Naive thymus-derived CD8-positive, alpha-beta T cell (primary cell): ENCODE measurements at regions not wholly inside any gene's neighbourhood (a gene's known extent, or its start where the extent isn't known, plus 50 kb on each side); places are given as distances from the start of the nearest gene placed in this dataset.
"Not testable (repeated sequence)": the region's sequence is repeated elsewhere in the genome, so short reads cannot be mapped to it uniquely, and the experiment has no call there.

ENCODE experiments used
- ATAC-seq, 2 donors: fragments of 150-1000 bp; cut with Tn5 transposase in 1 of 2; sonication (Bioruptor Pico), chemical (Tn5 transposase) in 1 of 2; 1 replicate in 1 of 2; 2 replicates in 1 of 2; pipeline ENCODE4 v1.10.0; 2021; ENCODE audit warnings: mild to moderate bottlenecking in 2 of 2, moderate library complexity in 2 of 2
- POLR2A ChIA-PET: fragments of 350-600 bp; sonication (Branson Sonifier 250); formaldehyde crosslinking; loops from one replicate; lab custom pipeline; 2021; ENCODE audit warnings: antibody characterized with exemption; lab: Charles Lee
- DNase-seq, 10 donors: peaks; one replicate each; pipeline versions ENCODE4 v3.0.0 to v3.0.0-alpha.2; 2020 to 2022
- H3K27ac Mint-ChIP-seq, 10 donors: one replicate each; pipeline ENCODE4 v1.8.0; 2020 to 2022; ENCODE audit warnings: mild to moderate bottlenecking in 10 of 10, mixed read lengths in 10 of 10, moderate library complexity in 4 of 10, inconsistent platforms in 1 of 10
- H3K27me3 Mint-ChIP-seq, 5 donors: one replicate each; pipeline ENCODE4 v1.8.0; 2021 to 2022; ENCODE audit warnings: mixed read lengths in 5 of 5
- H3K36me3 Mint-ChIP-seq, 3 donors: one replicate each; pipeline ENCODE4 v1.8.0; 2020 to 2022; ENCODE audit warnings: mixed read lengths in 3 of 3, mild to moderate bottlenecking in 2 of 3, inconsistent platforms in 1 of 3
- H3K4me1 Mint-ChIP-seq, 4 donors: one replicate each; pipeline ENCODE4 v1.8.0; 2021 to 2022; ENCODE audit warnings: mixed read lengths in 4 of 4
- H3K4me3 Mint-ChIP-seq, 10 donors: one replicate each; pipeline ENCODE4 v1.8.0; 2020 to 2022; ENCODE audit warnings: mild to moderate bottlenecking in 10 of 10, mixed read lengths in 10 of 10, moderate library complexity in 6 of 10, inconsistent platforms in 1 of 10
- H3K9me3 Mint-ChIP-seq, 9 donors: one replicate each; pipeline ENCODE4 v1.8.0; 2020 to 2022; ENCODE audit warnings: mixed read lengths in 9 of 9, mild to moderate bottlenecking in 3 of 9, inconsistent platforms in 1 of 9, moderate library complexity in 1 of 9

DNA sequence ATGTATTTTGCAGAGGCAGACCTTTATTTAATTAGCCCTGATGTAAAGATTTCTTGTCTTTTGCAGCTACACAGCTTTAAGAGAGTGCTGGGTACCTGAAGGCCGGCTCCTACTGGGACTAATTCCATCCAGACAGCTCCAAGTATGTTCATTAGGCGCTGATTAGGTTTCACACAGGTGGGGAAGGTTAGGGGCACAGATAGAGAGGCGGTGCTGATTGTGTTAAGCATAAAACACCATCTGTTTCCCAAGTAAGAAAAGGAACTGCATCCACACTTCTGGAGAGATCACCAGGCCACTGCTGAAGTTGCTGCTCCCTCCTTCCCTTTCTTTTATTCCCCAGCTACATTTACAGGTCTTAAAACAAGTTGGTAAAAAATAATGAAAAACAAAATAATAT lies 349.5 kb downstream of the ZIC3 start:
- H3K27ac Mint-ChIP-seq = no peak overlapping the region
- no peak for ATAC-seq
- peaks cover 0 to 4% (median 0%) of the 10 kb centered on the region in 9 donors for H3K9me3 Mint-ChIP-seq
- H3K4me3 Mint-ChIP-seq = no peak overlapping the region
- POLR2A ChIA-PET = no interaction called here
- no peak for DNase-seq
- peaks cover 0 to 13% (median 4%) of the 10 kb centered on the region in 5 donors for H3K27me3 Mint-ChIP-seq
- H3K4me1 Mint-ChIP-seq = no peaks in the 10 kb centered on the region
- no peaks in the 10 kb centered on the region for H3K36me3 Mint-ChIP-seq

DNA sequence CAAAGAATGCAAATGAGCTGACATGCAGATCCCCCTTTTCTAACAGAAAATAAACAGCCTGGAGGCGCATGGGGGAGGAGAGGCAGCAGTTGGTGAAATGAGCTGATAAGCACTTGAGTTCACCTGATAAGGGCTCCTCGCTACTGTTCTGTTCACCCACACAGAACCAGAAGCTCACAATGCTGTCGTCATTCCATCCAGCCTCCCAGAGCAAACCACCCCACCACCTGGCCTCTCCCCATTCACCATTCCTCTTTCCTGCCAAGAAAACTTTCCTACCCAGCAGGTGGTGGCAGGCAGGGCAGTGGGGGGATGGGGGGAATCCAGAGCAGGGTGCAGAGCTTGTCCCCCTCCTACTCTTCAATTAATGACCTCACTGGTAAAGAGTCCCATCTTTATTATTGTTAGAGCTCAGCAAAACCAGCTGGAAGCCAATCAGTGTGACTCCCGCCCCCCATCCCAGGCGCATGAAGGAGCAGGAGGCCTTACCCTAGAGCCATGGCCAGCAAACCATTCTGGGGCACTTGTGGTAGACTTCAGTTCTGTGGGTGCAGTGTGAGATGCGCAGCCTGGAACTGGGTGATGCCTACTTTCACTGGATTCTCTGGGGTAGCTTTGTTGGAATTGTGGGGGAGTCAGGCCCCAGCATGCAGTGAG lies 350.3 kb downstream of the ZIC3 start:
- POLR2A ChIA-PET = no interaction called here
- no peaks in the 10 kb centered on the region for H3K36me3 Mint-ChIP-seq
- DNase-seq (no peak), ATAC-seq (no peak)
- no peak overlapping the region for H3K27ac Mint-ChIP-seq
- H3K4me3 Mint-ChIP-seq = no peak overlapping the region
- H3K27me3 Mint-ChIP-seq = peaks cover 0 to 13% (median 4%) of the 10 kb centered on the region in 5 donors
- no peaks in the 10 kb centered on the region for H3K4me1 Mint-ChIP-seq
- peaks cover 0 to 4% (median 0%) of the 10 kb centered on the region in 9 donors for H3K9me3 Mint-ChIP-seq

DNA sequence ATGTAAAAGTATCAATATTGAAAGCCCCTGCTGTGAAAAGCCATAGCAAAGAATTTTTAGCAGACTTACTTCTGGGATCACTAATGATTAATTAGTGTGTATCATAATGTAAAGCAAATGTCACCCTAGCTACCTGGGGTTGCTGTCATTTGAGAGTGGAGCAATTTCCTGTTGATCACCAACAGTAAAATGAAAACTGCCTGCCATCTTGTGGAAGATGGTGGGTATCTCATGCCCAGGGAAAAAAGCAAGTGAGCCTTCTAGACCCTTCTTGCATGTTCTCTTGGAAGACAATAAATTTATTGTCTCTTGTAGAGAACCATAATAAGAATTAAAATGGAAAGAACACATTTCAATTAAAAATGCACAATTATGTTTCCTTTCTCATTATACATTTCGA lies 360.2 kb downstream of the ZIC3 start:
- no peaks in the 10 kb centered on the region for H3K36me3 Mint-ChIP-seq
- POLR2A ChIA-PET = no interaction called here
- H3K27ac Mint-ChIP-seq = no peak overlapping the region
- H3K9me3 Mint-ChIP-seq = no peaks in the 10 kb centered on the region
- ATAC-seq (no peak), DNase-seq (no peak)
- no peaks in the 10 kb centered on the region for H3K4me1 Mint-ChIP-seq
- H3K4me3 Mint-ChIP-seq = no peak overlapping the region
- H3K27me3 Mint-ChIP-seq = peaks cover 0 to 3% (median 0%) of the 10 kb centered on the region in 5 donors

DNA sequence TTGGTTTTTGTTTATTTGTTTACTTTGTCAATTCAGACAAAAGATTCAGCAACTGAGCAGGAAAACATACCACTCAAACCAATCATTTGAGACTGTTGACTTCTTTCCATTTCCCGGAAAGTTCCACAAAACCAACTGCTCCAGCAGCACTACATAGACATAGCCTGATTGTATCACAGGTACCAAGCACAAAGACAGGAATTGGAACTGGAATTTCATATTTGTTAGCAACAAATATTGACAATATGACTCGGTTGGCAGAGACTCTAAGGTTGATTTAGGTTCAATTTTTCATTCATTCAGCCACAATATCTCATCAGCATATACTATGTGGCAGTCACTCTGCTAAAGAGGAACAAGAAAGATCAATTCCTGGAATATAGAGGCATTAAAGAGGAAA lies 364.0 kb downstream of the ZIC3 start:
- Mint-ChIP-seq H3K9me3 (peaks cover 0 to 15% (median 0%) of the 10 kb centered on the region in 9 donors), H3K4me3 (no peak overlapping the region), H3K36me3 (peaks cover 0 to 5% (median 0%) of the 10 kb centered on the region in 3 donors), H3K4me1 (no peaks in the 10 kb centered on the region), H3K27ac (no peak overlapping the region), H3K27me3 (peaks cover 0 to 3% (median 0%) of the 10 kb centered on the region in 5 donors)
- no peak for DNase-seq
- ATAC-seq = no peak
- POLR2A ChIA-PET = no interaction called here

DNA sequence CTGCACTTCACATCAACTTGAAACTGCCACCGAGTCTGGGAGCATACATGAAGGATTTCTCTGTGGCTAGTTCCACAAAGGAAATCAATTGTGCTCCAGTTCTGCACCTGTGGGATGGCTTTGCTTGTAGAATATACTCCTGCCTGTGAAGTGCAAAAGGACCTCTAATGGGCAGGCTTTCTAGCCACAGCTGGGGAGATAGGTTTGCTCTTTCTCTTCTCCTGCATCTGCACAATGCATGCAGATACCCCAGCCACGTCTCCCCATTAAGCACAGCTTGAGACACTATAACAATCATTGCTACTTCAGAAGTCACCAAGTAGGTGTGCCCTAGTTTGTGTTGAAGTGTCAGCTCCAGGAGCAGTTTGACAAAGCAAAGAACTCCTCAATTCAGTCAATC lies 364.6 kb downstream of the ZIC3 start:
- POLR2A ChIA-PET = no interaction called here
- Mint-ChIP-seq H3K36me3 (peaks cover 0 to 5% (median 0%) of the 10 kb centered on the region in 3 donors), H3K4me3 (no peak overlapping the region), H3K9me3 (peaks cover 0 to 19% (median 0%) of the 10 kb centered on the region in 9 donors), H3K4me1 (no peaks in the 10 kb centered on the region), H3K27ac (no peak overlapping the region), H3K27me3 (peaks cover 0 to 3% (median 0%) of the 10 kb centered on the region in 5 donors)
- ATAC-seq = no peak
- DNase-seq = no peak

DNA sequence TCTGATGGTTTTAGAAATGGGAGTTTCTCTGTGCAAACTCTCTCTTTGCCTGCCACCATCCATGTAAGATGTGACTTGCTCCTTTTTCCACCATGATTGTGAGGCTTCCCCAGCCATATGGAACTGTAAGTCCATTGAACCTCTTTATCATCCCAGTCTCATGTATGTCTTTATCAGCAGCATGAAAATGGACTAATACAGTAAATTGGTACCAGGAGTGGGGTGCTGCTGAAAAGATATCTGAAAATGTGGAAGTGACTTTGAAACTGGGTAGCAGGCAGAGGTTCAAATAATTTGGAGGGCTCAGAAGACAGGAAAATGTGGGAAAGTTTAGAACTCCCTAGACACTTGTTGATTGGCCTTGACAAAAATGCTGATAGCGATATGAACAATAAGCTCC lies 368.3 kb downstream of the ZIC3 start:
- H3K4me1 Mint-ChIP-seq, POLR2A ChIA-PET, H3K27ac Mint-ChIP-seq, H3K36me3 Mint-ChIP-seq, H3K4me3 Mint-ChIP-seq, H3K27me3 Mint-ChIP-seq, ATAC-seq, DNase-seq: not testable (repeated sequence)
- H3K9me3 Mint-ChIP-seq = peaks cover 0 to 32% (median 10%) of the 10 kb centered on the region in 9 donors

DNA sequence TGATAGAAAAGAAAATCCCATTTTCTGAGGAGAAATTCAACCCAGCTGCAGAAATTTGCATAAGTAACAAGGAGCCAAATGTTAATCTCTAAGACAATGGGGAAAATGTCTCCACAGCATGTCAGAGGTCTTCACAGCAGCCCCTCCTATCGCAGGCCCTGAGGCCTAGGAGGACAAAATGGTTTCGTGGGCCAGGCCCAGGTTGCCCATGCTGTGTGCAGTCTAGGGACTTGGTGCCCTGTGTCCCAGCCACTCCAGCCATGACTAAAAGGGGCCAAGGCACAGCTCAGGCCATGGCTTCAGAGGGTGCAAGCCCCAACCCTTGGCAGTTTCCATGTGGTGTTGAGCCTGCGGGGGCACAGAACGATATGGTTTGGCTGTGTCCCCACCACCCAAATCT lies 369.0 kb downstream of the ZIC3 start:
- H3K4me3 Mint-ChIP-seq, POLR2A ChIA-PET: not testable (repeated sequence)

DNA sequence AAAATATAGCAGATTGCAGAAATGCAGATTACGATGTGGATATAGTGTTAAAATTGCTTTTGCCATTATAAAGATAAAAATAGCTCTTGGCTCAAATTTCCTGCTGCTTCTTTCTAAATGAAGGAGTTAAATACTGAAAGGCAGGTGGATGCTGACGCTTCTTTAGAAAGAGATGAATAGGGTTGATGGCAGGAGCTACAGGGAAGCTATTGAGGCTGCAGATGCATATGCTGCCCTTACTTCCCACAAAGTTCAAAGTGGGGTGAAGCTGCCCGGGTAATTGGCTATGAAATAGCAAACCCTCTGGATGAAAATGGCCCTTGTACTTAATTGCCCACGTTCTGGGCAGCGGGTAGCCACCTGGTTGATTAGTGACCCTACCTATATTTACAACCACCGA lies 379.5 kb downstream of the ZIC3 start:
- Mint-ChIP-seq H3K27ac (no peak overlapping the region), H3K9me3 (peaks cover 0 to 7% (median 0%) of the 10 kb centered on the region in 9 donors), H3K27me3 (no peaks in the 10 kb centered on the region), H3K36me3 (no peaks in the 10 kb centered on the region), H3K4me1 (no peaks in the 10 kb centered on the region), H3K4me3 (no peak overlapping the region)
- ATAC-seq (no peak), DNase-seq (no peak)
- POLR2A ChIA-PET = no interaction called here

More for the DNA sequence above, 369.0 kb downstream of the ZIC3 start:
- not testable (repeated sequence) for H3K4me1 Mint-ChIP-seq, DNase-seq, H3K27ac Mint-ChIP-seq, ATAC-seq, H3K36me3 Mint-ChIP-seq, H3K27me3 Mint-ChIP-seq
- peaks cover 0 to 32% (median 10%) of the 10 kb centered on the region in 9 donors for H3K9me3 Mint-ChIP-seq

DNA sequence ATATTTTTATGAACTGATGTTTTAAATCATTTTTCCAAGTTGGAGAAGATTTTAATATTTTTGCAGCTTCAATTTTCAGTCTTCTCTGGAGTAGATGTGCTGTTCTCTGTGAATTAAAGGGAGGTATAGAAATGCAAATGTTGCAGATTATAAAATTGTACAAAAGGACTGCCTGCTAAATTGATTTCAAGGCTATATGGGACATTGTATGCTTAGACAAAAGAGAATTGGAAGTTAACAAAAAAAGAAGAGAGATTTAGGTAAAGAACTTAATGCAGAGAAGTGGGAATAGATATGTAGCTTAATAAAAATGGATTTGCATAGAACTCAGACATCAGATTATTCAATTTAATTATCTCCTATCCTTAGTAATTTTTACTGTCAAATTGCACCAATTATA lies 403.3 kb downstream of the ZIC3 start:
- H3K27ac Mint-ChIP-seq = no peak overlapping the region
- H3K36me3 Mint-ChIP-seq = peaks cover 0 to 5% (median 0%) of the 10 kb centered on the region in 3 donors
- peaks cover 0 to 6% (median 0%) of the 10 kb centered on the region in 5 donors for H3K27me3 Mint-ChIP-seq
- no peaks in the 10 kb centered on the region for H3K4me1 Mint-ChIP-seq
- peaks cover 0 to 10% (median 0%) of the 10 kb centered on the region in 9 donors for H3K9me3 Mint-ChIP-seq
- DNase-seq = no peak
- POLR2A ChIA-PET = no interaction called here
- ATAC-seq = no peak
- H3K4me3 Mint-ChIP-seq = no peak overlapping the region

DNA sequence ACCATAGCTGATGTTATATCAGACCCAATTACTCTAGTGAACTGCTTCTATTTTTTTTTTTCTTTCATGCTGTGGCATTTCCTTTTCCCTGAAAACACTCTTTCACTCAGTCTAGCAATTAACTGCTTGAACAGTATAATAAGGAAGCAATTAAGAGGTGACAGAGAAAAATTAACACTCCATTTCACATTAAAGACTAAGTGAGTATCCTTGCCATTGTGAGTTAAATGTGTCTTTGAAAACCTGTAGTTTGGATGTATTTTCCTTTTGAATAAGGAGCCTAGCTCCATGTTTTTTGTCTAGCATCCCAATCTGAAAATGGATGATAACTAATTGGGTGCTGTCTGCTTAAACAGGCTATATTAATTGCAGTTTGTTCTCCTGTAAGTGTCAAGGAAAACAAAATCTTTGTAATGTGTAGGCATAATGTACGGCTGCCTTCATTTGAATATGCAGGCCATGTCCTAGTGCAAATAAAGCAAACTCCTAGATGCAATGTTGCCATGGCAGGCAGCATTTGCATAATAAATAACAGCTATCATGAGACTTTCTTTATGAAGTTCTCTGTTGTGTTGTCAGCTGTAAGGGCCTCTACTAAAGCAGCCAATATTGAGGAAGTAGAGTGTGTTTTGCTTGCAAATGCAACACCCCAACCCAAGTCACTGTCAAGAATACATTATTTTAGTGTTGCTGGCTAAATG lies 416.7 kb downstream of the ZIC3 start:
- Mint-ChIP-seq H3K36me3 (no peaks in the 10 kb centered on the region), H3K4me1 (no peaks in the 10 kb centered on the region), H3K27me3 (no peaks in the 10 kb centered on the region), H3K9me3 (no peaks in the 10 kb centered on the region), H3K27ac (no peak overlapping the region), H3K4me3 (no peak overlapping the region)
- no peak for ATAC-seq
- no peak for DNase-seq
- POLR2A ChIA-PET = no interaction called here

DNA sequence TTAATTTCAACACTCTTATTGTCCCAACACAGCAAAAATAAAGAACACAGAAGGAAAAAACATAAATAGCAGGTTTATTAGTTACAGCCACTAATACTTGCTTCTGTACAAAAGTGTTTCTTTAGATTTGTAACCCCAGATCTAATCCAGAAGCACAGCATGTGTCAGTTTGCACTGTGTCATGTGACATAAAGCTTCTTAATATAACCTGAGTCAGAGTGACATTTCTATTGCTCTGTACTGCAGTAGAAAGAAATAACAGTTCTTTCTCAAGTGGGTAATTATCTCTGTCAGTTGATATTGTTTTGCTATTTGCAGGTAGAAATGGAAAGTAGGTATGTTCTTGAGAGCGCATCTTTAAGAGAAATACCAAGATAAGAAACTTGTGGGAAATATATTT lies 422.5 kb downstream of the ZIC3 start:
- Mint-ChIP-seq H3K27me3 (no peaks in the 10 kb centered on the region), H3K36me3 (no peaks in the 10 kb centered on the region)
- ATAC-seq = no peak

DNA sequence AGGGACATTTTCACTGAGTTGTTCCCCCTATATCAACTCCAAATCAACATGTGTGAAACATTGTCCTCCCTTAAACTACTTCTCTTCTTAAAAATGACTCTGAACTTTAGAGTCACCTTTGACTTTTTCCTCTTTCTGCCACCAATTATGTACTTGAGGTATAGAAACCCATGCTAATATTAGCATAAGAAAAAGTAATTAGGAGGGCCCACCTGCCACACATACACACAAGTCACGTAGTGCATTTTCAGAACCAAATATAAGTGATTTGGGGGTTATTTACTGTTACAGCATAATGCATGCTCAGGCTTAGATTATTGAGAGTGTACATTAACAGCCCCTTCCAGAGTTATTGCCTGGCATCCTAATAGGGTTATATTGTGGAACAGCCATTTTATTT lies 432.7 kb downstream of the ZIC3 start:
- Mint-ChIP-seq H3K4me3 (no peak overlapping the region), H3K4me1 (no peaks in the 10 kb centered on the region), H3K27ac (no peak overlapping the region), H3K36me3 (no peaks in the 10 kb centered on the region), H3K27me3 (peaks cover 0 to 3% (median 0%) of the 10 kb centered on the region in 5 donors), H3K9me3 (no peaks in the 10 kb centered on the region)
- DNase-seq (no peak), ATAC-seq (no peak)
- POLR2A ChIA-PET = no interaction called here

More for the DNA sequence above, 422.5 kb downstream of the ZIC3 start:
- Mint-ChIP-seq H3K4me1 (no peaks in the 10 kb centered on the region), H3K9me3 (no peaks in the 10 kb centered on the region), H3K4me3 (no peak overlapping the region), H3K27ac (no peak overlapping the region)
- DNase-seq = no peak
- POLR2A ChIA-PET = no interaction called here

DNA sequence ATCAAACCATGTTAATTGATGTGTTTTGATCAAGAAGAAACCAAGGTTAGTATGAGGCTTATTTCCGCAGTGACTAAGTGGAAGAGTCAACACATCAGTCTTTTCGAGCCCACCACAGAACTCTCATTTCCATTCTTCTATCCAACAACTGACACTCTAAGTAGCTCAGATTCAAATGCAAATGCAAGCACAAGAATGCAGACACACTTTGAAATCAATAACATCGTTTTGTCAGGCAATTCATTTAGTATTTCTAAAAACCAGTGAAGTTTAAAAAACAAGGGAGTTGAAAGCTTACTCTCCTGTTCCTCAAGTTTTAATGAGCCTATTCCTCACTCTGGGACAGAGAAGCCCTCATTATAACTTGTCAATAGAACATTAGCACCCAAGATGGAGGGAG lies 433.1 kb downstream of the ZIC3 start:
- POLR2A ChIA-PET = no interaction called here
- H3K27me3 Mint-ChIP-seq = peaks cover 0 to under 1% (median 0%) of the 10 kb centered on the region in 5 donors
- H3K27ac Mint-ChIP-seq = no peak overlapping the region
- DNase-seq (no peak), ATAC-seq (no peak)
- no peak overlapping the region for H3K4me3 Mint-ChIP-seq
- H3K9me3 Mint-ChIP-seq = no peaks in the 10 kb centered on the region
- no peaks in the 10 kb centered on the region for H3K4me1 Mint-ChIP-seq
- H3K36me3 Mint-ChIP-seq = no peaks in the 10 kb centered on the region
